LNCAP (cell line): ENCODE measurements at regions not wholly inside any gene's neighbourhood (a gene's known extent, or its start where the extent isn't known, plus 50 kb on each side); places are given as distances from the start of the nearest gene placed in this dataset.

ENCODE experiments used
- CTCF ChIP-seq: fragments of 450-650 bp; IDR thresholded peaks from 2 replicates; pipeline ENCODE4 v1.5.1; 2017; ENCODE audit warnings: mild to moderate bottlenecking

- TF ChIP-seq CTCF: no peak
Observed at GRCh38 chr14:71629250-71629649, 303.0 kb upstream of the RGS6 start.

DNA sequence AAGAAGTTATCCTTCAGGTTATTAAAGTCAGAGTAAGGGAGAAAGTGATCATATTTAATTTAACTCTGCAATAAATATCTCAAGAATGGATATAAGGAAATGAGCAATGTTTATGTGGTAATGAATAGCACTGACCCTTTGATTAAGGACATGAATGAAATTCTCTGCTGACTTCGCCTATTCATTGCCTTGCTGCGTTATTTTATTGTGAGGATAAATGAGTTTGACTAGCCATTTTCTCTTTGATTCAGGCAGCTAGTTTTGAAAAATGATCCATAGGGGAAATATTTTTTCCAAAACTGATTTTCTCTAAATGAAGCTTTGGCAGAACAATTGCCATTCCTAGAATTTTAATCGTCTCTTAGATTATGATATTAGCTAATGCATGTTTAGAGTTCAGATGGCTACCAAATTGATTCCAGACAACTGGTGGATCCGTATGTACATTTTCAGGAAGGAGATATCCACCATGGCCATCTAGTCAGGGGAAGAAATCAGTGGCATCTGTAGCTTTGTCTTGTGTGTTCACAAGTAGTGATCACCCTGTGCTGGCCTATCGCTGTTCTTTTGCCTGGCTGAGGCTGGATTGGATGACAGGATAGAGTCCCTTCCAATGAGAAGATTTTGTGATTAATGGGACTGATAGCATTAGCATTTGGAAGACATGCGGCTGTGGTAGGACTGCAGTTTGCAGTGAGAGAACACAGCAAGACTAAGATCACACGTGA, 302.3 kb upstream of the RGS6 start:
- TF ChIP-seq CTCF: no peak

DNA sequence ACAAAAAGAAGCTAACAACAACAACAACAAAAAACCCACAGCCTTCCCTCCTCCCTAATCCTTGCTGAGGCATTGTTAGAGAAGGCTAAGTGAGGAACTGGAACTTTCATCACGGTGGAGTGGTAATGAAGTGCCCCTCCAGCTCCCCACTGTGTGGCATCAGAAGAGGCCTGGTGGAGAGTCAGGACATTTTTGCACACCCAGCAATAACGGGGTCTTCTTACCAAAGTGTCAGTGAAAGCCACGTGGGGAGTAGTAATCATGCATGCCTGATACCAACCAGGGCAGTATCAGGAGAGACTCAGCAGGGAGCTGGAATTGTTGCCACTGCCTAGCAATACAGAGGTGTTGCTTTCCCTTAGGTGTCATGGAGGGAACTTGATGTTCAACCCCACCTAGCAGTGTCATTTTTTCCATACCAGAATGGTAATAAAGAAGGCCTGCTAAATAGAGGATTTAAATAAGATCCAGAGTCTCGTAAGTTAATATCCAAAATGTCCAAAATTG, 299.7 kb upstream of the RGS6 start:
- no peak for TF ChIP-seq CTCF

GRCh38 chr14:71636076-71636475, 296.2 kb upstream of the RGS6 start:
- no peak for TF ChIP-seq CTCF

DNA sequence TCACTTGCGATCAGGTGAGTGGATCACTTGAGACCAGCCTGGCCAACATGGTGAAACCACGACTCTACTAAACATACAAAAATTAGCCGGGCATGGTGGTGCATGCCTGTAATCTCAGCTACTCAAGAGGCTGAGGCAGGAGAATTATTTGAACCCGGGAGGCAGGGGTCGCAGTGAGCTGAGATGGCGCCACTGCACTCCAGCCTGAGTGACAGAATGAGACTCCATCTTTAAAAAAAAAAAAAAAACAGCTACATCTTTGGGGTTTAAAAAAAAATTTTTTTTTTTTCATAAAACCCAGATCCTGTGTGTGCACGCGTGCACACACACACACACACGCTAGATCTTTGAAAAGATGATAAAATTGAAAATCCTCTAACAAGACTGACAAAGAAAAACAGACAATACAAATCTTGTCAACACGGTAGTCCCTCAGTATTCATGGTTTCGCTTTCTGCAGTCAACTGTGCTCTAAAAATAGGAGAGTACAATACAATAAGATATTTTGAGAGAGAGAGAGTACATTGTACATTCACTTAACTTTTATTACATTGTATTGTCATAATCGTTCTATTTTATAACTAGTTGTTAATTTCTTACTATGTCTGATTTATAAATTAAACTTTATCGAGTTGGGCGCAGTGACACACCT, 295.3 kb upstream of the RGS6 start:
- no peak for TF ChIP-seq CTCF

GRCh38 chr14:71638523-71639196, 293.6 kb upstream of the RGS6 start:
- TF ChIP-seq CTCF: no peak

DNA sequence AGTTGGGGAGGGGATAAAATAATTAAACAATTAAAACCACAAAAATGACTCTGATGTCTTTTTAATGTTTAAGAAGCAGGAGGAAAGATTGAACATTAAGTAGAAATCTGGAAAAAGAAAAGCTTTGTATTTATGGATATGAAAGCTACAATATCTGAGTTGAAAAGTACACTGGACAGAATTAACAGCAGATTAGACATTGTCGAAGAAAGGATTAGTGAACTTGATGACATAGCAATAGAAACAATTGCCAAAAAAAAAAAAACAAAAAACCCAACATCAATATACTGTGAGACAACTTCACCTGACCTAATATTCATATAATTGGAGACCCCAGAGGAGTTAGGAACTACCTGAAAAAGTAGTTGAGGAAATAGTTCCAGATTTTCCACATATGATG, 289.5 kb upstream of the RGS6 start:
- no peak for TF ChIP-seq CTCF
